Stimulated activated CD4-positive, alpha-beta T cell treated with anti-CD3 and anti-CD28 coated beads, Interleukin-15, amount 100 ng/mL, for 48 hours (primary cell): ENCODE measurements at regions not wholly inside any gene's neighbourhood (a gene's known extent, or its start where the extent isn't known, plus 50 kb on each side); places are given as distances from the start of the nearest gene placed in this dataset.

Source experiments
- DNase-seq, 2 donors: peaks; one replicate each; pipeline ENCODE4 v3.0.0-alpha.2; 2020; ENCODE audit warnings: low read depth in 2 of 2

DNA sequence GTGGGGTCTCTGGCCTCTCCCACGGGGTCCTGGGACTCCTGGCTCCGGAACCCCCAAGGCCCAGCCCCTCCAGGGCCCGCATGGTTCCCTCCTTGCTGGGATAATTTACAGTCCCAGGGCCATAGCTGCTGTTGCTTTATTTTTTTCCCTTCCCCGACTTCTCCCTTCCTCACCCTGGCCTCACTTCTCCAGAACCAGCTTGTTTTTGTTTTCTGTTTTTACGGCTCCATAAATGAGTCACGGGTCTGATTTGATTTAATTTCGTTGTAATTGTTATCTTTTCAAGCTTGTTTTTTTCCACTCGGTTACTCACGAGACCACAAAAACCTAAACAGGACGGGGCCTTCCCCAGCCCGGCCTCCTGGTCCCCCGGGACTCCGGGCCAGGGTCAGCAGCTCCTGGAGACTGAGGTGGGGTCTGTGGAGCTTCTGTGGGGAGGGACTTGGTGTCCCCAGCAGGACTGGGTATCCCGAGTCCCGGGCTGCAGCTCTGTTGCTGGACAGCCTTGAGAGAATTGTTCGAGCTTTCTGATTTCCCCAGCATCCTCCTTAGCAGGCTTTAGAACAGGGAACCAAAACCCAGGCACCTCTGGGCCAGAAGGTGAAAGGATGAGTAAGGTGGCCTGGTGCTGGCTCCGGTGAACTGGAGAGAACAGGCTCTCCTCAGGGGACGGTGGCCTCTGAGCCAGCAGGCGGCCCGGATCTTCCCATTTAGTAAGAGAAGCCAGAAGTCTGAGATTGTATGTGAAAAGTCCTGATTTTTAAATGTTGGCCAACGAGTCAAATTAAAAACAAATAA, 94.9 kb downstream of the CEBPB start:
- no peak for DNase-seq

DNA sequence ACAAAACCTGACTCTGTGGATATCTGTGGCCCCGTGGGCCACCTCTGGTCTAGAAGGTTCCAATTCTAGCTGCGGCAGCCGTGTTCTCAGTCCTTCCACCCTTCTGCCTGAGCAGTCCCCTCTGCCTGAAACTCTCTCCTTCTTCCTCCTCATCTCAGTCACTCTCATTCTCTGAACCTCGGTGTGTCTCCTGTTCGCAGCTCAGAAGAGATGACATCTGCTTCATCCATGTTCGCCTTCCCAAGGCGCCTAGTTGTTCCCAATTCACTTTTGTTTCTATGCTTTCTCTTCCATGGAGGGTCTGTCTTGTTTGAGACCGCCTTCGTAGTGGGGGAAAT, 95.5 kb downstream of the CEBPB start:
- no peak for DNase-seq

GRCh38 chr20:50286609-50287008, 96.0 kb downstream of the CEBPB start:
- DNase-seq = no peak

DNA sequence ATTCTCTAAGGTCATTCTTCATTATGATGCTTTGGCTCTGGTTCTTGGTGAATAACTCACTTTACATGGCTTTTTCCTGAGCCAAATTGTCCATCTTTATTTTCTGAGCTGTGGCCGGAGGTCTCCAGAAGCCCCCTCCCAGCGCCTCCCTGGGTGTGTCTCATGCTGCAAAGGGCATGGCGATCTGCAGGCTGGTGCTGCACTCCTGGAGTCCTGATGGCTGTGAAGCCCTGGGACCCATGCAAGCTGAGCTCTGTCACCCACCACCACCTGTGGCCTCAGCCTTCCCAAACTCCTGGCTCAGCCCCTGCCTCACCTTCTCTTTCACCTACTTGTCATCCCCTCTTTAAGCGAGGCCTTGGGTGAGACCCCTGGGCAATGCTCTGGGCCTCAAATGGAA, 96.9 kb downstream of the CEBPB start:
- DNase-seq = no peak

GRCh38 chr20:50288128-50288623, 97.5 kb downstream of the CEBPB start:
- DNase-seq = no peak

DNA sequence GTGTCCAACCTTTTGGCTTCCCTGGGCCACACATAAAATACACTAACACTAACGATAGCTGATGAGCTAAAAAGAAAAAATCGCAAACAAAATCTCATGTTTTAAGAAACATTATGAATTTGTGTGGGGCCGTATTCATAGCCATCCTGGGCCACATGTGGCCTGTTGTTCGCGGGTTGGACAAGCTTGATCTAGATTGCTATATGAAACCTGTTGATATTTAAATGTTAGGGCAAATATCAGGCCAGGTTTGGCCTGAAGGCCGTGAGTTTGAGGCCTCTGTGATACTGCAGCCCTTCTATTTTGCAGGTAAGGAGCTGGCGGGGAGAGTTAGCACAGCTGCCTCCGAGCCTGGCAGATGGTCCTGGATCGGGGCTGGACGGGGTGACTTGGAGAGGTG, 99.0 kb downstream of the CEBPB start:
- DNase-seq = no peak

- no peak for DNase-seq
Observed at GRCh38 chr20:50290112-50290511, 99.5 kb downstream of the CEBPB start.

DNA sequence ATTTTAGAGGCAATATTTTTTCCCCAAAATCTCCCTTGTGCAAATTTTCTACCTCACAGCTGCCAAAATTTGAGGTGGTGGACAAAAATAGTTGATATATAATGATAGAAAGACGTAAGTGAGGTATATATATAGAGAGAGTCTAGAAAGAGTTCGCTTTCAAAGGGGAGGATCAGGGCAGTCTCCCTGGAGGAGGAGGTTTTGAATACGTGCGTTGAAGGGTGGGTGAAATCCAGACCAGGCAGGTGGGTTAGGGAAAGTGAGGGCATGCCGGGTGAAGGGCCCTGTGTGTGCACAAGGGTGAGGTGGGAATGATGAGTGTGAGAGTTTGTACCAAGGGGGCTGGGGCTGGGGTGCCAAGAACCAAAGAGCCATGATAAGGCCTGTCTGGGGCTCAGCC, 100.2 kb downstream of the CEBPB start:
- no peak for DNase-seq

DNA sequence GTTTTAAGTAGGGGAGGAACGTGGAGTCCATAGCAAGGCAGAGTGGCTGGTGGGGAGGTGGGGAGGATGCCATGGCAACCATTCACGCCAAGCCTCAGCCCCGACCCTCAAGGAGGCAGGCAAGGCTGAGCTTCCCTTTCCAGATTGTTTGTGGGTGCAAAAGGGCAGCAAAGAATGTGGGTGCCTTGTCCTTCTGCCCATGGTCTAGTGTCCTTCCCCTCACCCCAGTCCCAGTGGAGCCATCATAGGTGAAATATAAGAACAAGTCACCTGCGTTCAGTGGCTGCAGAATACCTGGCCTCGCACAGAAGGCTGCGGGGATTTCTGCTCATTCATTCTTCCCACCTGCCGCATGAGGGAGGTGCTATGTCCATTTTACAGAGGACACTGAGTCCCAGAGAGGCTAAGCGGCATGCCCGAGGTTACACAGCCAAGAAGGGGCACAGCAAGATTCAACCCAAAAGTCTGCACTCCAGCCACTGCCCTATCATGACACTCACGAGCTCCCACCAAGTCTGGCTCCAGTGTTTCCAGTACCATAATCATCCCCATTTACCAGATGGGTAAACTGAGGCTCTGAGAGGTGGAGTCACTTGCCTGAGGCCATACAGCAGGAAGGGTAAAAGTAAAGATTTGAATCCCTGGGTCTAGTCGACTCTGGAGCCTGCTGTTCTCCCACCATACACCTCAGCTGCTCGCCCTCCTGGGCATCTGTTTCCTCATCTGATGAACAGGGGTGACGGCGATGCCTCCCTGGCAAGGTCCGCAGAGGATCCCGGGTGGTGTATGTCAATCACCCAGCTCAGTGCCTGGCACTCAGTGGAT, 100.8 kb downstream of the CEBPB start:
- no peak for DNase-seq

- DNase-seq = no peak
Observed at GRCh38 chr20:50292079-50292590, 101.5 kb downstream of the CEBPB start.

DNA sequence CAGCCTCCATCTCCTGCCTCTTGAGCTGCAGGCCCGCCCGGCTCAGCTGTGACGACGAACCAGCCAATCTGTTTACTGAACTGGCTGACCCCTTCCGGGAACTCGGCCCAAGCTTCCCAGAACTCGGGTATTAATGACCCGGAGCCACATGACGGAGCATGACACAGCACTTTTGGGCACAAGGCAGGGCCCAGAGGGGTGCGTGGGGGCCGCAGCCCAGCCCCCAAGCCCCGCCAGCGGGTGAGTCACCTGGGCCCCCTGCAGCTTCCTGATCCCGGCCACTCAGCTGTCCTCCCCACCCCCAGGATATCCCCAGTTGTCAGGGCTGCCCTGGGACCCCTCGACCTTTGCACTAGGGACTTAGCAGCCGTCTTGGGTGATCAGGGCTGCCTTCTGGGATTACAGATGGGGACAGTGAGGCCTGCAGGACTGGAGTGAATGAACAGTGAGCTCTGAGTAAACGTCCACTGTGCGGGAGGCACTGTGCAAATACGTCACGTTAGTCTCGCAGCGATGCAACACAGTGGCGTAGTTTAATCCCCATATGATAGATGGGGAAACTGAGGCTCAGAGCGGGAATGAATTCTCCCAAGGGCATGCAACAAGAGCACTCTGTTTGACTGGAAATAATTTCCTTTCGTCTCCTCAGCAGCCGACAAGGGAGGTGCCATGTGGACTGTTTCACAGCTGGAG, 102.1 kb downstream of the CEBPB start:
- no peak for DNase-seq

DNA sequence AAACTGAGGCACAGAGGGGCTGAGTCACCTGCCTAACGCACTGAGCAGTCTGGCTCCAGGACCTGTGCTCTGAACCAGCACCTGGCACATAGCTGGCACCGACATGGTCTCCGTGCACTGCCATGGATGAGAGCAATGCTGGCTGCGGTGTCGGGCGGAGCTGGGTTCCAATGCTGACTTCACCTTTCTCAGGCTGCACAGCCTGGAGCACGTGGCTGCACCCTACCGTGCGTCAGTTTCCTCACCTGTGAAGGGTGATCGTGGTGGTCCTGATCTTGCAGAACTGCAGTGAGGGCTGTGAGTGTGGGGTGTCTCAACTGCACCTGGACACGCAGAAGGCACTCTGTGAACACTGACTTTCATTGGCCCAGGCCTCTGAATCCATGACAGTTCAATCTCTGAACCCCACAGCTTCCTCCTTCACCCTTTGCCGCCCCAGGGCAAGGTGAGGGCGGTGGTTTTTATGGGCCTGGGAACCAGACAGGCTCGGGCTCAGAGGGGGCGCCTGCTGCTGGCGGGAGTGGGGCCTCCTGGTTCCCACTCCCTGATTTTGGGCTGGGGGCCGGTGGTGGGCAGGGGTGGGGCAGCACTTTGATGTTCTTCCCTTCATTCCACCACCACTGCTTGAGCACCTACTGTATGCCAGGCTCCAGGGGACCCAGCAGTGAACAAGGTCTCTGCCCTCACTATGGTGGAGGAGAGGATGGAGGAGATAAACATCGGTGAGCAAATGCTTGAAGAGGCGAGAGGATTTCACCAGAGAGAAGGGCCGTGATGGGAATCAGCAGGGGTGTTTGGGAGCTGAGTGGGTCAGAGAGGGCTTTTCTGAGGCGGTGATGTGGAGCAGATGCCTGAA, 102.9 kb downstream of the CEBPB start:
- DNase-seq = no peak

- no peak for DNase-seq
Observed at GRCh38 chr20:50294164-50295088, 103.8 kb downstream of the CEBPB start.

DNA sequence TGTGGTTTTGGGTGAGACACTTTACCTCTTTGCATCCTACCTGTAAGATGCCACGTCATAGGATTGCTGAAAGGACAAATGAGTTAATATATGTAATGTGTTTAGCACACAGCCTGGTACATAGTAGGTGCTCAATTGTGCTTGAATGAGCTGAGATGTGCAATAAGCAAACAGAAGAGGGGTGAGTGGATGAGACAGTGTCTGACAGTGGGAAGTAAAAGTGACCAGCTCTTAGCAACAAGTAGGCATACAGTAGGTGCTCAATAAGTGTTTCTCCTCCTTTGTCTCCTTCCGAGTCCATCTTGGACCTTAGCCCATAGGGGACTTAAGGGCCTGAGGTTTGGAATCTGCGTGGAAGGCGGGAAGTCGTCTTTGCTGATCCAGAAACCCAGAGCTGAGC, 104.7 kb downstream of the CEBPB start:
- no peak for DNase-seq

GRCh38 chr20:50295762-50296449, 105.3 kb downstream of the CEBPB start:
- DNase-seq = no peak

DNA sequence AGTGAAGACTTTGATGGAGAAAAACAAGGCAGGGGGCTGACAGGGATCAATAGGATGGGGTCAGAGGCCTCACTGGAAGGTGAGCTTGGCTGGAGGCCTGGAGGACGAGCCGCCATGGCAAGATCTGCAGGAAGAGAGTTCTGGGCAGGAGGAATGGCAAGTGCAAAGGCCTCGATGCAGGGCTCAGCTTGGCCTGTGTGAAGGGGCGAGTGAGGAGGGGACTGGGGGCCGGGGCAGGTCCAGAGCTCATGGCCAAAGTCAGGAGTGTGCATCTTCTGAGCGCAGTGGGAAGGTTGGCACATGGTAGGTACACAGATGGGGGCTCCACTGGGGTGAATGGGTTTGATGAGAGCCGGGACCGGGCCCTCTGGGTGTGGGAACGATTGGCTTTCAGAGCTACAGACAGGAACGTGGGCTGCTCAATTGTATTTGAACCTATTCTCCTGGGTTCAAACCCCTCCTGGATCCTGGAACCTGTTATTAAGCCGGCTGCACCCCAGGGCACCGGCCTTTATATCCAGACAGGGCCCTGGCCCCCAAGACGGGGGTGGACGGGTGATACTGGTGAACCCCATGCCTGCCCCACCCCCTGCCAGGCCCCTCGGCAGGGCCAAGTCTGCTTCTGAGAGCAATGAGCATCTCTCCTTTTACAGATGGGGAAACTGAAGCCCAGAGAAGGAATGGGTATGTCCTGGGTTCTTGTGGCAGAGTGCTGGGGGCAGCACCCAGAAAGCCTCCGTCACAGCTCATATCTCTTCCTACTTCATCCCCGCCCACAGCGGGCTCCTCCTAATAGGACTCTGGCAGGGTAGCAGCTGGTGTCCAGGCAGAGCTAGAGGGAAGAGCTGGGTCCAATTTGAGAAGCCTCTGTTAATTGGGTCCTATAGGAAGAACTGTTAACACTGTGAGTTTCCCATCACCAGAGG, 106.1 kb downstream of the CEBPB start:
- DNase-seq = no peak

DNA sequence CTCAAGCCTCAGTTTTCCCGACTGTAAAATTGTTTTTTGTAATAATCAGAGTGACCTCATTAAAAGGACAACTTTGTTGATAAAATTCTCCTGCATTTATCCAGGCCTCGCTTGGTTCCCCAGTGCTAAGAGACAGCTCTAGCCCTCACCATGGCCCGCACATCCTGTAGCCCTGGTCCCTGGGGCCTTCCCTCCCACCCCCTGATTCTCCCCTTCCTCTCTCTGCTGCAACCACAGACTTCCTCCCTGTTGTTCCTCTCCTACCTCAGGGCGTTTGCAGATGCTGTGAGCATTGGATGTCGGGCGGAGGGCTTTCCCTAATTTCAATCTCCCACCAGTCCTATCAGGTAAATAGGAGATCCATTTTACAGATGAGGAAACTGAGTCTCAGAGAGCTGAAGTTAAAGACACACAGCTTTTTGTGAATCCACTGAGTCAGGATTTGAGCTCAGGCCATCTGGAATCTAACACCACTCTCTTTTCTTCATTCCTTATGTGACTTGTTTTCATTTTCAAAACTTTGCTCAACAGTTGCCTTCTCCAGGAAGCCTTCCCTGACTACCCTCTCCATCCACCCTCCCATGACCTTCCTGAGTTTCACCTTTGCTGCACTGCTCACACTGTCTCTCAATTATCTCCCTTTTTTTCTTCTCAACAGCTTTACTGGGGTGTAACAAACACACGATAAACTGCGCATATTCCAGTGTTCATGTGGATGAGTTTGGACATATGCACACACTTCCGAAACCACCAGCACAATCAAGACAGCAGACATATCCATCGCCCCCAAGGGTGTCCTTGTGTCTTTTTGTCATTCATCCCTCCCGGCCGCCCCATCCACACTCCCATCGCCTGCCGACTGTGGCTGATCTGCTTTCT, 107.1 kb downstream of the CEBPB start:
- no peak for DNase-seq
